ENCODE measurements at regions not wholly inside any gene's neighbourhood (a gene's known extent, or its start where the extent isn't known, plus 50 kb on each side); places are given as distances from the start of the nearest gene placed in this dataset.

DNA sequence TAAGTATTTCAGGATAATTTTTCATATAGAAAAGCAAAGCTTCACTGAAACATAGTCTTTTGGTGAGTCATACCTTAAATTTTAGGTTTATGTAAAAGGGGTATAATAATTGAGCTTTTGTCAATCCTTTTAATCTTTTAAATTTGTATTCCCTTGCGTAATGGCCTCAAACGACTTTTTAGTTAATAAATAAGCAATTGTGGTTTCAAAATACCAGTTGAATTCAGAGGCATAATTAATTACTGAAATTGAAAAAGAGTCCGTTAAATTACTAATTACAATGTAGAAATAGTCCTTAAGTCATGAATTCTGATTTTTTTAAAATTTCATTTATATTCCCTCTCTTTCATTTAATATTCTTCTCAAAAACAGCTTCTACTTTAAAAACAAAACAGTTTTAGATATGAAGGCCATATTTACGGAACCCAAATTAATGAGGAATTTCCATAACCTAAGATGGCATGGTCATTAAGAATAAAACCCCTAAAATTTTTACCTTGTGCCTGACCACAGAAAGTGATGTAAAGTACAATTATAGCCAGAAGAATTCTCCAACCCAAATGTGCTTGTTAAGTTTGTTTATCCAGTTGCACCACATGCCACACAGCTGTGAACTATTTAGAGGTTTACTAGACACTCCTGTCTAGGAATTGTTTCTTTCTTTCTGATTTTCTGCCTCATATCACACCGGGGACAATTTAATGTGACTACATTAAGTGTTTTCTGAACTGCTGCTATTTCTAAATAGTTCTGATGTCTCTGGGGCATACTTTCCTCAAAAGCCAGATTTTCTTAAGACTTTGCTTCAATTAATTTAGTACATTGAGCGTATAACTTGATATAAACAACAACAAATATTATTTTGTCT lies 60.7 kb upstream of the ITGA4 start:
- no peaks in the 10 kb centered on the region for H3K9me3 ChIP-seq (ENCODE audit: insufficient read depth, low read depth, low read length)
- H3K14ac ChIP-seq (ENCODE audit: low read length) = no peak overlapping the region
- no peak overlapping the region for H3K4ac ChIP-seq (ENCODE audit: low read depth, low read length)
- H4K12ac ChIP-seq (ENCODE audit: low read depth, low read length) = no peak overlapping the region
- H3K27ac ChIP-seq (ENCODE audit: low read depth, low read length) = no peak overlapping the region
- no peak overlapping the region for H4K91ac ChIP-seq (ENCODE audit: low read depth, low read length)
- no peak overlapping the region for H3K18ac ChIP-seq (ENCODE audit: low read length)
- H2BK120ac ChIP-seq (ENCODE audit: insufficient read depth, low read length, poor library complexity) = no peak overlapping the region
- H2AFZ ChIP-seq (ENCODE audit: insufficient read depth, low read length, poor library complexity) = no peak overlapping the region
- no peak overlapping the region for H4K8ac ChIP-seq (ENCODE audit: low read depth, low read length)
- no CpG with 5 or more reads among the region's 6 CpGs for WGBS (ENCODE audit: extremely low coverage, insufficient coverage, insufficient read length)
- peak; percentile 16 to 69 for DNase-seq
- no peak overlapping the region for H3K4me2 ChIP-seq (ENCODE audit: low read length)
- H2BK12ac ChIP-seq (ENCODE audit: low read length) = no peak overlapping the region
- no peaks in the 10 kb centered on the region for H3K4me1 ChIP-seq (ENCODE audit: control insufficient read depth in 1 of 2, insufficient read depth in 2 of 2, low read length in 2 of 2)
- no peaks in the 10 kb centered on the region for H3K27me3 ChIP-seq (ENCODE audit: insufficient read depth, low read length)
- peaks cover 3% of the 10 kb centered on the region for H3K79me1 ChIP-seq (ENCODE audit: low read length)
- H2BK5ac ChIP-seq (ENCODE audit: low read depth, low read length, poor library complexity) = no peak overlapping the region
- H3K36me3 ChIP-seq (ENCODE audit: control insufficient read depth in 1 of 2, insufficient read depth in 2 of 2, low read length in 2 of 2) = no peaks in the 10 kb centered on the region
- no peak overlapping the region for H3K23ac ChIP-seq (ENCODE audit: low read length)
- no peak overlapping the region for H2AK5ac ChIP-seq (ENCODE audit: low read length)
- no peaks in the 10 kb centered on the region for H3K79me2 ChIP-seq (ENCODE audit: control insufficient read depth, insufficient read depth, low read length, poor library complexity)
- no peak overlapping the region for H3K4me3 ChIP-seq (ENCODE audit: low read depth, low read length)
- H3K9ac ChIP-seq (ENCODE audit: low read length) = no peak overlapping the region

DNA sequence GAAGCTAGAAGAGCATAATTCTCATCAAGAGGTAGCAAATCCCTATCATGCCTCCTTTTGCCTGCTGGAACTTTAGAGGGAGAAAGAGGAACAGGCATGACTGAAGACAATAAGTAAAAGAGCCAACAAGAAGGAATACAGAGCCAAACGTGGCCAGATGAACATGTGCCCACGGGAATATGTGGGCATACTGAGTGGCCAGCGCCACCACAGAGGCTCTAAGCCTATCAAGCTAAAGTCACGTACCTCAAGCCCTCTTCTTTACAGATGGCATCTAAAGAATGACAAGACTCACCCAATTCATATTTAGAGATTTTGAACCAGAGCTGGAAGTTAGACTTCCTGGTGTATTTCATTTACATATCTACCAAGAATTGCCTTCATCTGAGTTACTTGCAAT lies 59.9 kb upstream of the ITGA4 start:
- H3K9me3 ChIP-seq (ENCODE audit: insufficient read depth, low read depth, low read length) = no peaks in the 10 kb centered on the region
- H3K4me2 ChIP-seq (ENCODE audit: low read length) = no peak overlapping the region
- WGBS (ENCODE audit: extremely low coverage, insufficient coverage, insufficient read length) = no CpG with 5 or more reads among the region's 4 CpGs

DNA sequence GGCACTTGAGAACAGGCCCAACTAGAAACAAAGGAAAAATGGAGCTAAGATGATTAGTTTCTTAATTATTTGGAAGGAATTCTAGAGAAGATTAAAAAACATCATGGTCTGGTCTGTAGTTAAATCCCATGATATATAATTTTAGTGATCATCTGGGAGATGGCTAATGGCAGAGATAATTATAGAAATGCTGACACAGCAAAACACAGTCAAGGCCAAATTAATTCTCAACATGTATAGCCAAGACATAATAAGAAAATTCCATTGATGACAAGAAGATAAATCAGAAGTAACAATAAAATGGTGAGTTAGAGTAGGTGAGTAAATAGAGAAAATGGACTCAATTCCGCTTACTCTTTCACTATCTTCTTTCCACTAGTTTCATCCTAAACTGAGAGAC lies 59.2 kb upstream of the ITGA4 start:
- H4K8ac ChIP-seq (ENCODE audit: low read depth, low read length) = no peak overlapping the region
- no CpG with 5 or more reads among the region's 1 CpG for WGBS (ENCODE audit: extremely low coverage, insufficient coverage, insufficient read length)
- DNase-seq = peak in 1 of 2 donors; percentile 10

More for the DNA sequence above, 59.9 kb upstream of the ITGA4 start:
- Histone ChIP-seq H3K4me1 (ENCODE audit: control insufficient read depth in 1 of 2, insufficient read depth in 2 of 2, low read length in 2 of 2) (no peaks in the 10 kb centered on the region), H2BK120ac (ENCODE audit: insufficient read depth, low read length, poor library complexity) (peak overlapping the region; percentile 17), H4K8ac (ENCODE audit: low read depth, low read length) (peak overlapping the region; percentile 16), H2AK5ac (ENCODE audit: low read length) (no peak overlapping the region), H4K91ac (ENCODE audit: low read depth, low read length) (peak overlapping the region; percentile 1), H3K4ac (ENCODE audit: low read depth, low read length) (no peak overlapping the region), H3K36me3 (ENCODE audit: control insufficient read depth in 1 of 2, insufficient read depth in 2 of 2, low read length in 2 of 2) (no peaks in the 10 kb centered on the region), H3K79me2 (ENCODE audit: control insufficient read depth, insufficient read depth, low read length, poor library complexity) (no peaks in the 10 kb centered on the region), H3K27me3 (ENCODE audit: insufficient read depth, low read length) (no peaks in the 10 kb centered on the region), H2BK5ac (ENCODE audit: low read depth, low read length, poor library complexity) (no peak overlapping the region), H3K79me1 (ENCODE audit: low read length) (peaks cover 3% of the 10 kb centered on the region), H3K27ac (ENCODE audit: low read depth, low read length) (no peak overlapping the region), H2AFZ (ENCODE audit: insufficient read depth, low read length, poor library complexity) (no peak overlapping the region), H2BK12ac (ENCODE audit: low read length) (peak overlapping the region; percentile 23), H3K23ac (ENCODE audit: low read length) (no peak overlapping the region), H3K18ac (ENCODE audit: low read length) (no peak overlapping the region), H3K14ac (ENCODE audit: low read length) (no peak overlapping the region), H3K9ac (ENCODE audit: low read length) (no peak overlapping the region), H3K4me3 (ENCODE audit: low read depth, low read length) (no peak overlapping the region), H4K12ac (ENCODE audit: low read depth, low read length) (no peak overlapping the region)
- peak in 1 of 2 donors; percentile 41 for DNase-seq

DNA sequence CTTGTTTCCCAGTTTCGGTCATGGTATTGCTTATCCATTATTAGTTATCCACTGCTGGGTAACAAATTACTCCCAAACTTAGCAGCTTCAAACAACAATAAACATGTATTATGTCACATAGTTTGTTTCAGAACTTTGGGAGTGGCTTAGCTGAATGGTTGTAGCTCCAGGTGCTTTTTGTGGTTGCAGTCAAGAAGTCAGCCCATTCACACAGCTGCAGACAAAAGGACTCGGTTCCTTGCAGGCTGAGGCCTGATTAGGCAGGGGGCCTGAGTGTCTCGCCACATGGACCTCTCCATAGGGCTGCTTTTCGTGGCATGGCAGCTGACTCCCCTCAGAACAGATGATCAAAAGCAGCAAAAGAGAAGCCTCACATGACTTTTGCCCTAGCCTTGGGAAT lies 58.2 kb upstream of the ITGA4 start:
- Histone ChIP-seq H4K12ac (ENCODE audit: low read depth, low read length) (no peak overlapping the region), H3K23ac (ENCODE audit: low read length) (no peak overlapping the region), H4K91ac (ENCODE audit: low read depth, low read length) (no peak overlapping the region), H2BK5ac (ENCODE audit: low read depth, low read length, poor library complexity) (no peak overlapping the region), H4K8ac (ENCODE audit: low read depth, low read length) (no peak overlapping the region), H3K79me2 (ENCODE audit: control insufficient read depth, insufficient read depth, low read length, poor library complexity) (no peaks in the 10 kb centered on the region), H3K18ac (ENCODE audit: low read length) (no peak overlapping the region), H2AK5ac (ENCODE audit: low read length) (no peak overlapping the region), H3K36me3 (ENCODE audit: control insufficient read depth in 1 of 2, insufficient read depth in 2 of 2, low read length in 2 of 2) (no peaks in the 10 kb centered on the region), H3K4ac (ENCODE audit: low read depth, low read length) (no peak overlapping the region), H3K27me3 (ENCODE audit: insufficient read depth, low read length) (no peaks in the 10 kb centered on the region), H3K4me3 (ENCODE audit: low read depth, low read length) (no peak overlapping the region), H3K9me3 (ENCODE audit: insufficient read depth, low read depth, low read length) (no peaks in the 10 kb centered on the region), H2AFZ (ENCODE audit: insufficient read depth, low read length, poor library complexity) (no peak overlapping the region), H3K4me1 (ENCODE audit: control insufficient read depth in 1 of 2, insufficient read depth in 2 of 2, low read length in 2 of 2) (no peaks in the 10 kb centered on the region), H3K27ac (ENCODE audit: low read depth, low read length) (no peak overlapping the region), H3K9ac (ENCODE audit: low read length) (no peak overlapping the region), H2BK120ac (ENCODE audit: insufficient read depth, low read length, poor library complexity) (no peak overlapping the region), H3K14ac (ENCODE audit: low read length) (no peak overlapping the region), H3K4me2 (ENCODE audit: low read length) (no peak overlapping the region), H3K79me1 (ENCODE audit: low read length) (peaks cover 3% of the 10 kb centered on the region), H2BK12ac (ENCODE audit: low read length) (no peak overlapping the region)
- no peak for DNase-seq
- no CpG with 5 or more reads among the region's 4 CpGs for WGBS (ENCODE audit: extremely low coverage, insufficient coverage, insufficient read length)

More for the DNA sequence above, 59.2 kb upstream of the ITGA4 start:
- Histone ChIP-seq H3K79me2 (ENCODE audit: control insufficient read depth, insufficient read depth, low read length, poor library complexity) (no peaks in the 10 kb centered on the region), H3K14ac (ENCODE audit: low read length) (no peak overlapping the region), H3K4me2 (ENCODE audit: low read length) (no peak overlapping the region), H4K12ac (ENCODE audit: low read depth, low read length) (no peak overlapping the region), H3K27me3 (ENCODE audit: insufficient read depth, low read length) (no peaks in the 10 kb centered on the region), H3K4me1 (ENCODE audit: control insufficient read depth in 1 of 2, insufficient read depth in 2 of 2, low read length in 2 of 2) (no peaks in the 10 kb centered on the region), H3K79me1 (ENCODE audit: low read length) (peaks cover 3% of the 10 kb centered on the region), H3K4me3 (ENCODE audit: low read depth, low read length) (no peak overlapping the region), H3K9ac (ENCODE audit: low read length) (no peak overlapping the region), H2BK5ac (ENCODE audit: low read depth, low read length, poor library complexity) (no peak overlapping the region), H2BK120ac (ENCODE audit: insufficient read depth, low read length, poor library complexity) (no peak overlapping the region), H4K91ac (ENCODE audit: low read depth, low read length) (no peak overlapping the region), H3K4ac (ENCODE audit: low read depth, low read length) (no peak overlapping the region), H3K27ac (ENCODE audit: low read depth, low read length) (no peak overlapping the region), H3K23ac (ENCODE audit: low read length) (no peak overlapping the region), H2AFZ (ENCODE audit: insufficient read depth, low read length, poor library complexity) (no peak overlapping the region), H2BK12ac (ENCODE audit: low read length) (no peak overlapping the region), H3K18ac (ENCODE audit: low read length) (no peak overlapping the region), H2AK5ac (ENCODE audit: low read length) (no peak overlapping the region), H3K36me3 (ENCODE audit: control insufficient read depth in 1 of 2, insufficient read depth in 2 of 2, low read length in 2 of 2) (no peaks in the 10 kb centered on the region), H3K9me3 (ENCODE audit: insufficient read depth, low read depth, low read length) (no peaks in the 10 kb centered on the region)
